HFFc6 (cell line): ENCODE measurements at regions not wholly inside any gene's neighbourhood (a gene's known extent, or its start where the extent isn't known, plus 50 kb on each side); places are given as distances from the start of the nearest gene placed in this dataset.

Source experiments
- DNase-seq: peaks from one replicate; pipeline ENCODE4 v3.0.0-alpha.2; 2018
- H3K27ac Mint-ChIP-seq: 2 replicates; pipeline ENCODE4 v1.8.0; 2020; ENCODE audit warnings: mild to moderate bottlenecking, mixed read lengths
- H3K27me3 Mint-ChIP-seq: 2 replicates; pipeline ENCODE4 v1.8.0; 2021; ENCODE audit warnings: mild to moderate bottlenecking, moderate library complexity, mixed read lengths; ENCODE audit not compliant: insufficient read depth
- H3K36me3 Mint-ChIP-seq: 2 replicates; pipeline ENCODE4 v1.8.0; 2021; ENCODE audit warnings: low read depth, mixed read lengths
- H3K4me1 Mint-ChIP-seq: 2 replicates; pipeline ENCODE4 v1.8.0; 2020; ENCODE audit warnings: low read depth, mixed read lengths
- H3K4me3 Mint-ChIP-seq: 2 replicates; pipeline ENCODE4 v1.8.0; 2020; ENCODE audit warnings: mild to moderate bottlenecking, moderate library complexity, mixed read lengths
- H3K9me3 Mint-ChIP-seq: 2 replicates; pipeline ENCODE4 v1.8.0; 2020; ENCODE audit warnings: mild to moderate bottlenecking, mixed read lengths
- CTCF ChIP-seq: fragments of 200-600 bp; sonication (generic); IDR thresholded peaks from 2 replicates; pipeline ENCODE4 v1.5.0; 2021; ENCODE audit warnings: antibody characterized with exemption, mild to moderate bottlenecking

GRCh38 chr4:14478504-14478903 is 523.8 kb upstream of the CPEB2 start:
- H3K4me3 Mint-ChIP-seq, result no peak overlapping the region
- H3K4me1 Mint-ChIP-seq, result no peaks in the 10 kb centered on the region
- TF ChIP-seq CTCF, result no peak
- no peaks in the 10 kb centered on the region; the same call in 1 of the 2 replicates for H3K27me3 Mint-ChIP-seq
- no peaks in the 10 kb centered on the region for H3K36me3 Mint-ChIP-seq
- H3K9me3 Mint-ChIP-seq, result peaks cover 5% of the 10 kb centered on the region
- no peak overlapping the region for H3K27ac Mint-ChIP-seq
- DNase-seq, result no peak

- H3K9me3 Mint-ChIP-seq, result no peaks in the 10 kb centered on the region; the same call in none of the 2 replicates
- no peak for TF ChIP-seq CTCF
- no peaks in the 10 kb centered on the region for H3K4me1 Mint-ChIP-seq
- no peak for DNase-seq
- no peaks in the 10 kb centered on the region for H3K27me3 Mint-ChIP-seq
- no peak overlapping the region for H3K27ac Mint-ChIP-seq
- H3K36me3 Mint-ChIP-seq, result no peaks in the 10 kb centered on the region
- no peak overlapping the region for H3K4me3 Mint-ChIP-seq
Measured at GRCh38 chr4:14496408-14496807, 505.9 kb upstream of the CPEB2 start.

- Mint-ChIP-seq H3K36me3 (no peaks in the 10 kb centered on the region), H3K27ac (no peak overlapping the region), H3K27me3 (no peaks in the 10 kb centered on the region), H3K4me3 (no peak overlapping the region), H3K4me1 (no peaks in the 10 kb centered on the region), H3K9me3 (no peaks in the 10 kb centered on the region; the same call in none of the 2 replicates)
- TF ChIP-seq CTCF, result no peak
- DNase-seq, result no peak
Measured at GRCh38 chr4:14496969-14497368, 505.3 kb upstream of the CPEB2 start.

GRCh38 chr4:14504162-14504561 is 498.1 kb upstream of the CPEB2 start:
- DNase-seq, result no peak
- H3K27me3 Mint-ChIP-seq, result 0 out of 2 replicates have a peak, but pooled peaks cover 2% of the 10 kb centered on the region
- H3K4me1 Mint-ChIP-seq, result no peaks in the 10 kb centered on the region
- no peak overlapping the region for H3K27ac Mint-ChIP-seq
- H3K36me3 Mint-ChIP-seq, result no peaks in the 10 kb centered on the region
- H3K9me3 Mint-ChIP-seq, result peaks cover 5% of the 10 kb centered on the region
- no peak for TF ChIP-seq CTCF
- H3K4me3 Mint-ChIP-seq, result no peak overlapping the region

GRCh38 chr4:14513471-14513870 is 488.8 kb upstream of the CPEB2 start:
- H3K27ac Mint-ChIP-seq, result no peak overlapping the region
- TF ChIP-seq CTCF, result no peak
- DNase-seq, result no peak
- H3K36me3 Mint-ChIP-seq, result no peaks in the 10 kb centered on the region
- no peaks in the 10 kb centered on the region for H3K4me1 Mint-ChIP-seq
- no peaks in the 10 kb centered on the region for H3K27me3 Mint-ChIP-seq
- H3K4me3 Mint-ChIP-seq, result no peak overlapping the region
- peaks cover 7% of the 10 kb centered on the region; the same call in 1 of the 2 replicates for H3K9me3 Mint-ChIP-seq

- DNase-seq, result no peak
- Mint-ChIP-seq H3K36me3 (no peaks in the 10 kb centered on the region), H3K4me1 (no peaks in the 10 kb centered on the region), H3K4me3 (no peak overlapping the region), H3K27ac (no peak overlapping the region), H3K27me3 (no peaks in the 10 kb centered on the region), H3K9me3 (peaks cover 7% of the 10 kb centered on the region; the same call in 1 of the 2 replicates)
- no peak for TF ChIP-seq CTCF
Measured at GRCh38 chr4:14515556-14515955, 486.7 kb upstream of the CPEB2 start.
